GM23248 (cell line): ENCODE measurements at regions not wholly inside any gene's neighbourhood (a gene's known extent, or its start where the extent isn't known, plus 50 kb on each side); places are given as distances from the start of the nearest gene placed in this dataset.

Experiments used
- EZH2 ChIP-seq: fragments of 200-600 bp; sonication (generic); IDR thresholded peaks from 2 replicates; pipeline ENCODE4 v1.6.1; 2018; ENCODE audit warnings: antibody characterized with exemption, mild to moderate bottlenecking; ENCODE audit not compliant: insufficient read depth, poor library complexity, severe bottlenecking
- EZH2phosphoT487 ChIP-seq: fragments of 200-600 bp; sonication (generic); IDR thresholded peaks from 2 replicates; pipeline ENCODE4 v1.6.1; 2018; ENCODE audit warnings: antibody characterized with exemption, moderate library complexity, mild to moderate bottlenecking, low read depth; ENCODE audit not compliant: insufficient read depth

- TF ChIP-seq EZH2 (no peak), EZH2phosphoT487 (no peak)
Measured at GRCh38 chr2:120820953-120821279, 85.2 kb downstream of the GLI2 start.
